HEK293T (cell line): ENCODE measurements at regions not wholly inside any gene's neighbourhood (a gene's known extent, or its start where the extent isn't known, plus 50 kb on each side); places are given as distances from the start of the nearest gene placed in this dataset.

ENCODE experiments used
- ARNT ChIP-seq: fragments of 450-650 bp; IDR thresholded peaks from 2 replicates; pipeline ENCODE4 v1.6.1; 2017; ENCODE audit warnings: mild to moderate bottlenecking
- FOXA1 ChIP-seq: fragments of 450-650 bp; IDR thresholded peaks from 2 replicates; pipeline ENCODE4 v1.6.1; 2016; ENCODE audit warnings: mild to moderate bottlenecking
- SP1 ChIP-seq: fragments of 450-650 bp; IDR thresholded peaks from 2 replicates; pipeline ENCODE4 v1.6.1; 2017
- TF ChIP-seq, protein P1 (sequence below): fragments of 450-650 bp; IDR thresholded peaks from 2 replicates; pipeline ENCODE4 v1.6.1; 2016

DNA sequence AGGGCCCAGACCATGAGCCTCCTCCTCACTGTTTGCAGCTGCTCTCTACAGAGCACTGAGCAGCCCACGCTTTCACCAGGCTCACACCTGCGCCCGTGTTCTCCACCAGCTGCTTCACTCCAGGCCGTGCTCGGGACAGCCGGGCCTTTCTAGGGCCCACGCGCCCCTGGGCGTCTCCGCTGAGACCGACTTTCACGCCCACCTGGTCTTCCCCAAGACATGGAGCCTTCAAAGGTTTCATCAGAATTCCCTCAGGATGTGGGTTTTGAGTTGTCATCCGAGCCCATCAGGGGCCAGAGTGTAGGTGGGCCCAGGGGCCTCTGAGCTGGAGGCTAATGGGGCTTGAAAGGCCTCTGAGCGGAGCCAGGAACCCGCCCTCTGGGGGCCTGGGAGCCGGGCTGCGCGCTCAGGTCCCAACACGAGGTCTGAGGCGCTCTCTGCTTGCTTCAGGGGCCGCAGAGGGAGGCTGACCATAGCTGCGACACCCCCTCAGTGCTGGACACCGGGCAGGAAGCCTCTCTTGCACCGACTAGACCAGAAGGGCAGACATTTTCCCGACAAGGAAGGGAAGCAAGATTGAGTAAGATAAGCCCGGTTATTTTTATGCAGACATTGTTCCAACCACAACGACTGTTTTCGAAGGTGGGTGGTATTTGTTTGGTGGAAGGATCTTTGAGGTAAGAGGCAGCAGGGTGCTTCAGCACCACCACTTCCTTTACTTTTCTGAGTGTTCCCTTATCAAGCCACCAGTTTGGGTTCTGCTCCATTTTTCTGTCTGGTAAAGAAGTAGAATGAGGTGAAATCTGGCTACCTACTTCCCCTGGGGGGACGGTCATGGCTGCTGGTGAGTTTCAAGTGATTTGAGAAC lies 125.0 kb upstream of the FUT8 start:
- TF ChIP-seq SP1 (no peak), FOXA1 (no peak), ARNT (no peak)
- TF ChIP-seq, protein P1, sequence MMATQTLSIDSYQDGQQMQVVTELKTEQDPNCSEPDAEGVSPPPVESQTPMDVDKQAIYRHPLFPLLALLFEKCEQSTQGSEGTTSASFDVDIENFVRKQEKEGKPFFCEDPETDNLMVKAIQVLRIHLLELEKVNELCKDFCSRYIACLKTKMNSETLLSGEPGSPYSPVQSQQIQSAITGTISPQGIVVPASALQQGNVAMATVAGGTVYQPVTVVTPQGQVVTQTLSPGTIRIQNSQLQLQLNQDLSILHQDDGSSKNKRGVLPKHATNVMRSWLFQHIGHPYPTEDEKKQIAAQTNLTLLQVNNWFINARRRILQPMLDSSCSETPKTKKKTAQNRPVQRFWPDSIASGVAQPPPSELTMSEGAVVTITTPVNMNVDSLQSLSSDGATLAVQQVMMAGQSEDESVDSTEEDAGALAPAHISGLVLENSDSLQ: no peak
